GM12878 (cell line): ENCODE measurements at regions not wholly inside any gene's neighbourhood (a gene's known extent, or its start where the extent isn't known, plus 50 kb on each side); places are given as distances from the start of the nearest gene placed in this dataset.

ENCODE experiments used
- ATAC-seq: fragments of 200-7000 bp; cut with Tn5 transposase; 3 replicates; pipeline ENCODE4 v1.9.1; 2020; ENCODE audit warnings: mild to moderate bottlenecking, moderate library complexity
- BruUV-seq: library from RNA; stranded (reverse); fragments of 400-500 nt; replicated peaks from 2 replicates; lab custom pipeline; 2021; lab: Mats Ljungman, UMichigan
- CTCF ChIA-PET: fragments of 300-600 bp; sonication (Branson Sonifier 250); formaldehyde crosslinking; extraction: SDS; loops from one replicate; lab custom pipeline; 2021; ENCODE audit warnings: inconsistent platforms; lab: Yijun Ruan, JAX
- POLR2A ChIA-PET: fragments of 350-600 bp; formaldehyde crosslinking; extraction: SDS; loops from one replicate; lab custom pipeline; 2021; ENCODE audit warnings: inconsistent platforms; lab: Charles Lee
- RAD21 ChIA-PET: fragments of 300-600 bp; sonication (Branson Sonifier 250); formaldehyde crosslinking; loops from one replicate; lab custom pipeline; 2023; ENCODE audit warnings: antibody characterized with exemption; ENCODE audit not compliant: unreplicated experiment; lab: Charles Lee
- SMC1A ChIA-PET: fragments of 300-600 bp; sonication (Branson Sonifier 250); formaldehyde crosslinking; loops from one replicate; lab custom pipeline; 2023; ENCODE audit not compliant: unreplicated experiment, uncharacterized antibody; lab: Charles Lee
- DNase-seq: peaks from one replicate; pipeline ENCODE4 v3.0.0-alpha.2; 2011; ENCODE audit warnings: low read depth, low spot score
- FAIRE-seq: peaks from 3 replicates; lab custom pipeline; 2011; peaks lifted over from hg19 to GRCh38; lab: Jason Lieb, UNC
- H2AFZ ChIP-seq: 2 replicates; pipeline ENCODE4 v1.6.0; 2011; ENCODE audit warnings: low read depth, low read length, control low read depth; ENCODE audit not compliant: control insufficient read depth
- H3K27ac ChIP-seq: 2 replicates; pipeline ENCODE4 v1.5.1; 2011; ENCODE audit warnings: control low read depth; ENCODE audit not compliant: control insufficient read depth, insufficient read depth
- H3K27me3 ChIP-seq, 2 experiments: replicated peaks in 1 of 2; 2 replicates each; pipeline versions ENCODE4 v1.6.0 to v1.6.1; 2011; ENCODE audit warnings: low read length in 1 of 2; ENCODE audit not compliant: control insufficient read depth in 2 of 2, insufficient read depth in 2 of 2
- H3K36me3 ChIP-seq, 2 experiments: 2 replicates each; pipeline ENCODE4 v1.5.1; 2011; ENCODE audit warnings: low read length in 1 of 2; ENCODE audit not compliant: control insufficient read depth in 2 of 2, insufficient read depth in 2 of 2
- H3K4me1 ChIP-seq: 2 replicates; pipeline ENCODE4 v1.6.1; 2011; ENCODE audit warnings: mild to moderate bottlenecking, low read length, moderate library complexity, mixed read lengths; ENCODE audit not compliant: control insufficient read depth, insufficient read depth
- H3K4me2 ChIP-seq: 2 replicates; pipeline ENCODE4 v1.6.0; 2011; ENCODE audit warnings: control low read depth; ENCODE audit not compliant: control insufficient read depth, insufficient read depth
- H3K4me3 ChIP-seq: fragments of 200-600 bp; sonication (generic); 2 replicates; pipeline ENCODE4 v1.5.1; 2016
- H3K79me2 ChIP-seq: 2 replicates; pipeline ENCODE4 v1.6.0; 2011; ENCODE audit warnings: low read length; ENCODE audit not compliant: control insufficient read depth, insufficient read depth
- H3K9ac ChIP-seq: 2 replicates; pipeline ENCODE4 v1.8.0; 2011; ENCODE audit warnings: low read length, control low read depth, mixed read lengths; ENCODE audit not compliant: control insufficient read depth, insufficient read depth
- H3K9me3 ChIP-seq: replicated peaks from 3 replicates; pipeline ENCODE4 v1.5.1; 2011; ENCODE audit warnings: mild to moderate bottlenecking, low read length; ENCODE audit not compliant: control insufficient read depth, insufficient read depth
- H4K20me1 ChIP-seq: 2 replicates; pipeline ENCODE4 v1.6.0; 2011; ENCODE audit not compliant: control insufficient read depth, insufficient read depth
- BHLHE40 ChIP-seq, 2 experiments: fragments of 450-650 bp in 1 of 2; IDR thresholded peaks; 2 replicates each; pipeline ENCODE4 v1.6.1; 2011 to 2017; ENCODE audit warnings: low read depth in 2 of 2, borderline replicate concordance in 1 of 2, improper control_type of control experiment in 1 of 2, low read length in 1 of 2, mild to moderate bottlenecking in 1 of 2
- CHD2 ChIP-seq: IDR thresholded peaks from 2 replicates; pipeline ENCODE4 v1.6.1; 2011; ENCODE audit warnings: low read depth, low read length, improper control_type of control experiment, borderline replicate concordance
- ESRRA ChIP-seq: IDR thresholded peaks from 2 replicates; pipeline ENCODE4 v1.6.1; 2012; ENCODE audit warnings: mild to moderate bottlenecking, low read length, improper control_type of control experiment
- ETV6 ChIP-seq, 2 experiments: fragments of 450-650 bp in 1 of 2; IDR thresholded peaks in 1 of 2; conservative IDR thresholded peaks in 1 of 2; 2 replicates each; pipeline ENCODE4 v1.6.1; 2014; ENCODE audit warnings: antibody characterized with exemption in 1 of 2, borderline replicate concordance in 1 of 2, low read depth in 1 of 2, mild to moderate bottlenecking in 1 of 2, moderate library complexity in 1 of 2
- FOXK2 ChIP-seq: fragments of 450-650 bp; IDR thresholded peaks from 2 replicates; pipeline ENCODE4 v1.6.1; 2017; ENCODE audit warnings: mild to moderate bottlenecking, moderate library complexity
- JUNB ChIP-seq: IDR thresholded peaks from 2 replicates; pipeline ENCODE4 v1.6.1; 2016; ENCODE audit warnings: antibody characterized with exemption, mild to moderate bottlenecking
- MEF2B ChIP-seq: fragments of 450-650 bp; IDR thresholded peaks from 2 replicates; pipeline ENCODE4 v1.6.1; 2018; ENCODE audit warnings: mild to moderate bottlenecking, moderate library complexity; ENCODE audit not compliant: partially characterized antibody, poor library complexity, severe bottlenecking
- MYB ChIP-seq: fragments of 150-350 bp; IDR thresholded peaks from 2 replicates; pipeline ENCODE4 v1.6.1; 2014; ENCODE audit warnings: mild to moderate bottlenecking, low read depth, low read length, borderline replicate concordance
- MYC ChIP-seq: IDR thresholded peaks from 2 replicates; pipeline ENCODE4 v1.6.1; 2011; ENCODE audit warnings: mild to moderate bottlenecking, low read length, moderate library complexity, inconsistent platforms; ENCODE audit not compliant: insufficient read depth, insufficient replicate concordance, insufficient read length, severe bottlenecking
- POLR2AphosphoS5 ChIP-seq: IDR thresholded peaks from 2 replicates; pipeline ENCODE4 v1.6.1; 2011; ENCODE audit warnings: mild to moderate bottlenecking, low read length, inconsistent platforms
- SMARCA5 ChIP-seq: fragments of 450-650 bp; IDR thresholded peaks from 2 replicates; pipeline ENCODE4 v1.6.1; 2017; ENCODE audit warnings: mild to moderate bottlenecking
- SPI1 ChIP-seq: IDR thresholded peaks from 2 replicates; pipeline ENCODE4 v1.6.1; 2011; ENCODE audit warnings: low read depth, mild to moderate bottlenecking, low read length, moderate library complexity, borderline replicate concordance; ENCODE audit not compliant: insufficient read depth
- WGBS: methylation state at CpG from one replicate; pipeline ENCODE4 v1.1.6; 2016; ENCODE audit warnings: low lambda C conversion rate; ENCODE audit not compliant: insufficient replicate concordance, insufficient coverage; ENCODE audit errors: missing lambda C conversion rate; 5-methylcytosine and 5-hydroxymethylcytosine counted together
- in situ Hi-C: fragments of 300-500 bp; cut with MboI; formaldehyde crosslinking; loops from 9 replicates; pipeline ENCODE4 v1.14.3; 2018; ENCODE audit warnings: mixed read lengths
- intact Hi-C: fragments of 100-400 bp; cut with micrococcal nuclease; formaldehyde crosslinking; loops from one replicate; pipeline ENCODE4 v1.14.2; 2022; ENCODE audit not compliant: unreplicated experiment
- TF ChIP-seq, protein P1 (sequence below): fragments of 450-650 bp; IDR thresholded peaks from 2 replicates; pipeline ENCODE4 v1.6.1; 2014; ENCODE audit warnings: mild to moderate bottlenecking
- TF ChIP-seq, protein P2 (sequence below), 3 experiments: IDR thresholded peaks in 2 of 3; conservative IDR thresholded peaks in 1 of 3; 2 replicates each; pipeline ENCODE4 v1.5.1; 2011; ENCODE audit warnings: low read depth in 3 of 3, low read length in 3 of 3, mild to moderate bottlenecking in 3 of 3, control low read depth in 2 of 3, moderate library complexity in 2 of 3, inconsistent platforms in 1 of 3, mixed read lengths in 1 of 3; ENCODE audit not compliant: control insufficient read depth in 2 of 3, insufficient read depth in 1 of 3; ENCODE audit errors: extremely low read depth in 1 of 3
- TF ChIP-seq, protein P3 (sequence below): fragments of 450-650 bp; IDR thresholded peaks from 2 replicates; pipeline ENCODE4 v1.6.1; 2018; ENCODE audit warnings: mild to moderate bottlenecking, low read depth, moderate library complexity; ENCODE audit not compliant: partially characterized antibody

DNA sequence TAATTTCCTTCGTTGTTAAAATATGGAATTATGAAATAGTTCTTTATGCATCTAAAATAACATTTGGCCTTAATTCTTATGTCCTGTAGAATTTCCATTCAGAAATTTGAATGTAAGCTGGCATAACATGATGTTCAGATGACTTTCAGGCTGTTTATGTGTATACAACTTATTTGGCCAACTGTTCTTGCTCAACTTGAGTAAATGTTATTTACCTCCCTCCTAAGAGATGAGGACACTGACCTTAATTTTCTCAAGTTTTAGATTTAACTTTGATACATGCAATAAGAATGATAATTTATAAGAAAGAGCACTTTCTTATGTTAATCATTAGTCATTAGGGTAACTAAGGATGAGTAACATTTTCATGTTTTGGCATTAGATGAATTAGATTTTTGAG lies 365.4 kb downstream of the AEBP2 start:
- Histone ChIP-seq H3K9ac (no peak overlapping the region), H2AFZ (no peak overlapping the region), H3K4me2 (no peak overlapping the region), H3K79me2 (no peaks in the 10 kb centered on the region), H4K20me1 (no peaks in the 10 kb centered on the region), H3K4me3 (no peak overlapping the region), H3K4me1 (no peaks in the 10 kb centered on the region), H3K9me3 (no peaks in the 10 kb centered on the region; the same call in 2 of the 3 replicates), H3K27ac (no peak overlapping the region), H3K36me3 (no peaks in the 10 kb centered on the region), H3K27me3 (no peaks in the 10 kb centered on the region)
- DNase-seq (no peak), ATAC-seq (no peak), FAIRE-seq (no peak)
- BruUV-seq: no TSS peak
- SMC1A ChIA-PET: no interaction called here
- WGBS: 0% methylated on average over 1 of the region's 1 CpG
- RAD21 ChIA-PET: no interaction called here
- in situ Hi-C loops (no loop called here), intact Hi-C loops (no loop called here)
- CTCF ChIA-PET: no interaction called here
- POLR2A ChIA-PET: no interaction called here
- no peak for TF ChIP-seq BHLHE40 (IDR thresholded peaks at IDR 0.05; ENCODE audit: borderline replicate concordance in 1 of 2, low read depth in 2 of 2, low read length in 1 of 2)
- no peak for TF ChIP-seq MYB
- TF ChIP-seq CHD2: no peak
- no peak for TF ChIP-seq ESRRA
- no peak for TF ChIP-seq SMARCA5
- no peak for TF ChIP-seq FOXK2
- no peak for TF ChIP-seq MYC
- TF ChIP-seq, protein P1, sequence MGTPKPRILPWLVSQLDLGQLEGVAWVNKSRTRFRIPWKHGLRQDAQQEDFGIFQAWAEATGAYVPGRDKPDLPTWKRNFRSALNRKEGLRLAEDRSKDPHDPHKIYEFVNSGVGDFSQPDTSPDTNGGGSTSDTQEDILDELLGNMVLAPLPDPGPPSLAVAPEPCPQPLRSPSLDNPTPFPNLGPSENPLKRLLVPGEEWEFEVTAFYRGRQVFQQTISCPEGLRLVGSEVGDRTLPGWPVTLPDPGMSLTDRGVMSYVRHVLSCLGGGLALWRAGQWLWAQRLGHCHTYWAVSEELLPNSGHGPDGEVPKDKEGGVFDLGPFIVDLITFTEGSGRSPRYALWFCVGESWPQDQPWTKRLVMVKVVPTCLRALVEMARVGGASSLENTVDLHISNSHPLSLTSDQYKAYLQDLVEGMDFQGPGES: no peak
- TF ChIP-seq ETV6 (conservative IDR thresholded peaks at IDR 0.05 in 1 of 2, IDR thresholded peaks at IDR 0.05 in 1 of 2; ENCODE audit: borderline replicate concordance in 1 of 2, low read depth in 1 of 2): no peak
- no peak for TF ChIP-seq POLR2AphosphoS5
- no peak for TF ChIP-seq JUNB
- TF ChIP-seq, protein P2, sequence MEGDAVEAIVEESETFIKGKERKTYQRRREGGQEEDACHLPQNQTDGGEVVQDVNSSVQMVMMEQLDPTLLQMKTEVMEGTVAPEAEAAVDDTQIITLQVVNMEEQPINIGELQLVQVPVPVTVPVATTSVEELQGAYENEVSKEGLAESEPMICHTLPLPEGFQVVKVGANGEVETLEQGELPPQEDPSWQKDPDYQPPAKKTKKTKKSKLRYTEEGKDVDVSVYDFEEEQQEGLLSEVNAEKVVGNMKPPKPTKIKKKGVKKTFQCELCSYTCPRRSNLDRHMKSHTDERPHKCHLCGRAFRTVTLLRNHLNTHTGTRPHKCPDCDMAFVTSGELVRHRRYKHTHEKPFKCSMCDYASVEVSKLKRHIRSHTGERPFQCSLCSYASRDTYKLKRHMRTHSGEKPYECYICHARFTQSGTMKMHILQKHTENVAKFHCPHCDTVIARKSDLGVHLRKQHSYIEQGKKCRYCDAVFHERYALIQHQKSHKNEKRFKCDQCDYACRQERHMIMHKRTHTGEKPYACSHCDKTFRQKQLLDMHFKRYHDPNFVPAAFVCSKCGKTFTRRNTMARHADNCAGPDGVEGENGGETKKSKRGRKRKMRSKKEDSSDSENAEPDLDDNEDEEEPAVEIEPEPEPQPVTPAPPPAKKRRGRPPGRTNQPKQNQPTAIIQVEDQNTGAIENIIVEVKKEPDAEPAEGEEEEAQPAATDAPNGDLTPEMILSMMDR (IDR thresholded peaks at IDR 0.05 in 2 of 3, conservative IDR thresholded peaks at IDR 0.05 in 1 of 3; ENCODE audit: control insufficient read depth in 2 of 3, extremely low read depth in 1 of 3, insufficient read depth in 1 of 3, low read depth in 3 of 3, low read length in 3 of 3): no peak
- no peak for TF ChIP-seq SPI1
- no peak for TF ChIP-seq MEF2B
- TF ChIP-seq, protein P3, sequence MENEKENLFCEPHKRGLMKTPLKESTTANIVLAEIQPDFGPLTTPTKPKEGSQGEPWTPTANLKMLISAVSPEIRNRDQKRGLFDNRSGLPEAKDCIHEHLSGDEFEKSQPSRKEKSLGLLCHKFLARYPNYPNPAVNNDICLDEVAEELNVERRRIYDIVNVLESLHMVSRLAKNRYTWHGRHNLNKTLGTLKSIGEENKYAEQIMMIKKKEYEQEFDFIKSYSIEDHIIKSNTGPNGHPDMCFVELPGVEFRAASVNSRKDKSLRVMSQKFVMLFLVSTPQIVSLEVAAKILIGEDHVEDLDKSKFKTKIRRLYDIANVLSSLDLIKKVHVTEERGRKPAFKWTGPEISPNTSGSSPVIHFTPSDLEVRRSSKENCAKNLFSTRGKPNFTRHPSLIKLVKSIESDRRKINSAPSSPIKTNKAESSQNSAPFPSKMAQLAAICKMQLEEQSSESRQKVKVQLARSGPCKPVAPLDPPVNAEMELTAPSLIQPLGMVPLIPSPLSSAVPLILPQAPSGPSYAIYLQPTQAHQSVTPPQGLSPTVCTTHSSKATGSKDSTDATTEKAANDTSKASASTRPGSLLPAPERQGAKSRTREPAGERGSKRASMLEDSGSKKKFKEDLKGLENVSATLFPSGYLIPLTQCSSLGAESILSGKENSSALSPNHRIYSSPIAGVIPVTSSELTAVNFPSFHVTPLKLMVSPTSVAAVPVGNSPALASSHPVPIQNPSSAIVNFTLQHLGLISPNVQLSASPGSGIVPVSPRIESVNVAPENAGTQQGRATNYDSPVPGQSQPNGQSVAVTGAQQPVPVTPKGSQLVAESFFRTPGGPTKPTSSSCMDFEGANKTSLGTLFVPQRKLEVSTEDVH: no peak
